ENCODE measurements at regions not wholly inside any gene's neighbourhood (a gene's known extent, or its start where the extent isn't known, plus 50 kb on each side); places are given as distances from the start of the nearest gene placed in this dataset.

- TF ChIP-seq CTCF (conservative IDR thresholded peaks at IDR 0.05; ENCODE audit: low read length), result no peak
- no peak for TF ChIP-seq EZH2phosphoT487 (IDR thresholded peaks at IDR 0.05; ENCODE audit: borderline replicate concordance, low read depth, low read length)
These were observed 594.5 kb upstream of the DPP6 start for GRCh38 chr7:153457746-153458145.
